Thyroid gland (tissue), 4 donors: ENCODE measurements at regions not wholly inside any gene's neighbourhood (a gene's known extent, or its start where the extent isn't known, plus 50 kb on each side); places are given as distances from the start of the nearest gene placed in this dataset.

Source experiments
- DNase-seq, 2 donors: peaks; one replicate each; pipeline ENCODE4 v3.0.0-alpha.2; 2019
- H3K27ac ChIP-seq, 3 donors: fragments of 200-600 bp; sonication (generic); 1 replicate in 2 of 3; 2 replicates in 1 of 3; pipeline ENCODE4 v1.5.1; 2016 to 2019; ENCODE audit warnings: mild to moderate bottlenecking in 1 of 3, moderate library complexity in 1 of 3
- H3K27me3 ChIP-seq: fragments of 200-600 bp; sonication (generic); one replicate; pipeline ENCODE4 v1.5.1; 2019
- H3K36me3 ChIP-seq, 2 donors: fragments of 200-600 bp; sonication (generic); one replicate each; pipeline ENCODE4 v1.5.1; 2016 to 2019
- H3K4me1 ChIP-seq, 2 donors: fragments of 200-600 bp; sonication (generic); one replicate each; pipeline ENCODE4 v1.5.1; 2017 to 2019
- H3K4me3 ChIP-seq, 3 donors: fragments of 200-600 bp; sonication (generic); replicated peaks in 1 of 3; 1 replicate in 2 of 3; 2 replicates in 1 of 3; pipeline ENCODE4 v1.5.1; 2016; ENCODE audit warnings: mild to moderate bottlenecking in 1 of 3
- H3K9me3 ChIP-seq: fragments of 200-600 bp; sonication (generic); one replicate; pipeline ENCODE4 v1.5.1; 2017
- CTCF ChIP-seq, 6 experiments: fragments of 200-600 bp in 3 of 6; fragments of 450-650 bp in 3 of 6; sonication (generic) in 3 of 6; IDR thresholded peaks; one replicate each; pipeline ENCODE4 v1.5.1; 2016 to 2019; ENCODE audit warnings: antibody characterized with exemption in 6 of 6, mild to moderate bottlenecking in 2 of 6, inconsistent platforms in 1 of 6, moderate library complexity in 1 of 6
- POLR2A ChIP-seq, 2 donors: fragments of 450-650 bp; IDR thresholded peaks; one replicate each; pipeline ENCODE4 v1.6.1; 2017; ENCODE audit warnings: antibody characterized with exemption in 2 of 2, mild to moderate bottlenecking in 2 of 2, moderate library complexity in 1 of 2
- WGBS, 2 donors: methylation state at CpG; one replicate each; pipeline ENCODE4 v1.1.5; 2017; 5-methylcytosine and 5-hydroxymethylcytosine counted together
- intact Hi-C: fragments of 100-400 bp; cut with DNase I; formaldehyde crosslinking; loops from one replicate; pipeline ENCODE4 v1.15.1; 2023

- intact Hi-C loops, result loop anchor here (5.0 kb wide), 1 partner anchor 73 kb away; the partner anchor contains the start of gene BACH2
- Histone ChIP-seq H3K27ac (peak overlapping the region in 1 of 3 donors; percentile 96), H3K4me1 (peaks cover 22 to 23% of the 10 kb centered on the region in 2 donors), H3K4me3 (no peak overlapping the region), H3K9me3 (no peaks in the 10 kb centered on the region), H3K27me3 (no peaks in the 10 kb centered on the region), H3K36me3 (no peaks in the 10 kb centered on the region)
- TF ChIP-seq POLR2A (IDR thresholded peaks at IDR 0.05) (no peak), CTCF (IDR thresholded peaks at IDR 0.05) (no peak)
- 82 to 84% methylated on average over 1 of the region's 1 CpG for WGBS, 2 donors
- DNase-seq, result no peak
Observed at GRCh38 chr6:90370493-90370959, 73.9 kb upstream of the BACH2 start.

DNA sequence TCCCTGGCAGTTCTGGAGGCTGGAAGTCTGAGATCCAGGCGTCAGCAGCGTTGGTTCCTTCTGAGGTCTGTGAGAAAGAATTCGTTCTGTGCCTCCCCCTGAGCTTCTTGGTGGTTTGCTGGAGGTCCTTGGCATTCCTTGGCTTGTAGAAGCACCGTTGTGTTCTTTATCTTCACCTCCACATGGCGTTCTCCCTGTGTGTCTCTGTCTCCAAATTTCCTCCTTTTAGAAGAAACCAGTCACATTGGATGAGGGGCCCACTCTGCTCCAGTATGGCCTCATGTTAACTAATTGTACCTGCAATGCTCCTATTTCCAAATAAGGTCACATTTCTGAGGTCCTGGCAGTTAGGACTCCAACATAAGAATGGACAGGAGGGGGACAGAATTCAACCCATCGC, 73.0 kb upstream of the BACH2 start:
- Histone ChIP-seq H3K9me3 (no peaks in the 10 kb centered on the region), H3K4me3 (no peak overlapping the region), H3K27me3 (no peaks in the 10 kb centered on the region), H3K27ac (peak overlapping the region; percentile 71 to 96 (median 73)), H3K4me1 (peaks cover 20% of the 10 kb centered on the region in 2 donors), H3K36me3 (no peaks in the 10 kb centered on the region)
- DNase-seq, result no peak
- 90 to 91% methylated on average over 6 of the region's 6 CpGs for WGBS, 2 donors
- TF ChIP-seq CTCF (IDR thresholded peaks at IDR 0.05) (no peak), POLR2A (IDR thresholded peaks at IDR 0.05) (no peak)
- intact Hi-C loops, result loop anchor here (5.0 kb wide), 1 partner anchor 72 kb away; the partner anchor contains the start of gene BACH2

DNA sequence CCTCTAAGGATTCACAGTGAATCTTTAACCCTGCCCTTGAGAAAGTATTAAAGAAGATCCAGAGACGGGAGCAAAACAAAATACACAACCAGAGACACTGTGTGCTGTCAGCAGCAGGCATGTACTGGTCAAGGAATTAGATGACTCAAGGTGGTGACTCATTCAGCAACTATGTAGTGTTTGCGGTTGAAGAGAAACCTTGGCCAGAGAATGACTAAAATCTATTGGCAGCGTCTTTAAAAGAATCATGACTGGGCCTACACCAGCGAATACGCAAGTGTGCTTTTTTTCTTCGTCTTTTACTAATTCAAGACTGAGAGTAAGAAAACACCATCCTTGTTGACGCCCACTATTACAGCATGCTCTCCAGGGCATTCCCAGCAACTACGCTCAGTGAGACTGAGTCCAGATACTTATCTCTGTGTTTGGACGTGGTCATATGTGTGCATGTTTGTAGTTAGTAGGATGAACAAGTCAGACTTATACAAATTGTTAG, 72.4 kb upstream of the BACH2 start:
- Histone ChIP-seq H3K9me3 (no peaks in the 10 kb centered on the region), H3K4me3 (no peak overlapping the region), H3K27me3 (no peaks in the 10 kb centered on the region), H3K4me1 (peaks cover 20% of the 10 kb centered on the region in 2 donors), H3K27ac (peak overlapping the region; percentile 73 to 96 (median 82)), H3K36me3 (no peaks in the 10 kb centered on the region)
- DNase-seq, result peak; percentile 62 to 66
- TF ChIP-seq POLR2A (IDR thresholded peaks at IDR 0.05) (peak in 1 of 2 donors; percentile 40), CTCF (IDR thresholded peaks at IDR 0.05) (no peak)
- intact Hi-C loops, result no loop called here
- 11 to 13% methylated on average over 9 of the region's 9 CpGs for WGBS, 2 donors

GRCh38 chr6:90368601-90369000, 72.0 kb upstream of the BACH2 start:
- intact Hi-C loops, result no loop called here
- no peaks in the 10 kb centered on the region for H3K36me3 ChIP-seq
- no peaks in the 10 kb centered on the region for H3K9me3 ChIP-seq
- H3K27me3 ChIP-seq, result no peaks in the 10 kb centered on the region
- H3K27ac ChIP-seq, result peak overlapping the region; percentile 73 to 96 (median 82)
- no peak for TF ChIP-seq POLR2A (IDR thresholded peaks at IDR 0.05)
- no peak for TF ChIP-seq CTCF (IDR thresholded peaks at IDR 0.05)
- no peak overlapping the region for H3K4me3 ChIP-seq
- peaks cover 20% of the 10 kb centered on the region in 2 donors for H3K4me1 ChIP-seq
- DNase-seq, result peak in 1 of 2 donors; percentile 45

- Histone ChIP-seq H3K9me3 (no peaks in the 10 kb centered on the region), H3K27ac (peak overlapping the region in 2 of 3 donors; percentile 82 to 96), H3K36me3 (no peaks in the 10 kb centered on the region), H3K27me3 (no peaks in the 10 kb centered on the region), H3K4me1 (peaks cover 20% of the 10 kb centered on the region in 2 donors), H3K4me3 (no peak overlapping the region)
- DNase-seq, result no peak
- intact Hi-C loops, result no loop called here
- 79 to 84% methylated on average over 3 of the region's 3 CpGs for WGBS, 2 donors
- TF ChIP-seq POLR2A (IDR thresholded peaks at IDR 0.05) (no peak), CTCF (IDR thresholded peaks at IDR 0.05) (no peak)
Observed at GRCh38 chr6:90368001-90368400, 71.4 kb upstream of the BACH2 start.
